Sigmoid colon (tissue), 3 donors: ENCODE measurements at regions not wholly inside any gene's neighbourhood (a gene's known extent, or its start where the extent isn't known, plus 50 kb on each side); places are given as distances from the start of the nearest gene placed in this dataset.

Source experiments
- POLR2A ChIP-seq, 2 donors: fragments of 450-650 bp; IDR thresholded peaks; one replicate each; pipeline ENCODE4 v1.6.1; 2016; ENCODE audit warnings: antibody characterized with exemption in 2 of 2, mild to moderate bottlenecking in 2 of 2, moderate library complexity in 2 of 2
- TF ChIP-seq, protein P1 (sequence below), 4 experiments: fragments of 450-650 bp in 3 of 4; fragments of 200-600 bp in 1 of 4; IDR thresholded peaks; one replicate each; pipeline ENCODE4 v1.5.1; 2016 to 2019; ENCODE audit warnings: antibody characterized with exemption in 4 of 4, mild to moderate bottlenecking in 3 of 4, moderate library complexity in 2 of 4

DNA sequence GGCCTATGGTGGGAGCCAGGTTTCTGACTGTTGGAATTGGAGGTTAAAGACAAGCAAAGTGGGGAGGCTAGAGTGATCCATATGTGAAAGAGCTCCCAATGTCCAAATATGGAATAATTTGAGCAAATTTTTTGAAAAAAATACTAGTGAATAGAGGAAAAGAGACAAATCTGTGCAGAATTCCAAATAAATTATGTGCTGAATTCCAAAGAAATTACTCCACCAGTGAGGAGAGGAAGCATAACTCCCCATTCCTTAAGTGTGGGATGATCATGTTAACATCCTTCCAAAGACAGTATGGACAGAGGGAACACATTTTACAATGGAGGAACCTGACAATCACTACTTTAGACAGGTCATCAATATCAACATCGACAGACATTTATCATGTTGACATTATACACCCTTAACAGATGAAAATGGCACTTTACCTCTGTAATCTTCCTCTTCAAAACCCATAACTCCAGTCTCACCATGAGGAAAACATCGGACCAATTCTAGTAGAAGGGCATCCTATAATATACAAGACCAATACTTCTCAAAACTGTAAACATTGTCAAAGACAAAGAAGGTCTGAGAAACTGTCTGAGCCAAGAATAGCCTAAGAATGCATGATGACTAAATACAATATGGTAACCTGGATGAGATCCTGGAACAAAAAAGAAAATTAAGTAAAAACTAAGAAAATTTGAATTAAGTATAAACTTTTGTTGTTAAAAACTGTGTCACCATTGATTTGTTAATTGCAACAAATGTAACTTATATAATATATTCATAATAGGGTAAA lies 71.5 kb upstream of the RGS4 start:
- TF ChIP-seq, protein P1, sequence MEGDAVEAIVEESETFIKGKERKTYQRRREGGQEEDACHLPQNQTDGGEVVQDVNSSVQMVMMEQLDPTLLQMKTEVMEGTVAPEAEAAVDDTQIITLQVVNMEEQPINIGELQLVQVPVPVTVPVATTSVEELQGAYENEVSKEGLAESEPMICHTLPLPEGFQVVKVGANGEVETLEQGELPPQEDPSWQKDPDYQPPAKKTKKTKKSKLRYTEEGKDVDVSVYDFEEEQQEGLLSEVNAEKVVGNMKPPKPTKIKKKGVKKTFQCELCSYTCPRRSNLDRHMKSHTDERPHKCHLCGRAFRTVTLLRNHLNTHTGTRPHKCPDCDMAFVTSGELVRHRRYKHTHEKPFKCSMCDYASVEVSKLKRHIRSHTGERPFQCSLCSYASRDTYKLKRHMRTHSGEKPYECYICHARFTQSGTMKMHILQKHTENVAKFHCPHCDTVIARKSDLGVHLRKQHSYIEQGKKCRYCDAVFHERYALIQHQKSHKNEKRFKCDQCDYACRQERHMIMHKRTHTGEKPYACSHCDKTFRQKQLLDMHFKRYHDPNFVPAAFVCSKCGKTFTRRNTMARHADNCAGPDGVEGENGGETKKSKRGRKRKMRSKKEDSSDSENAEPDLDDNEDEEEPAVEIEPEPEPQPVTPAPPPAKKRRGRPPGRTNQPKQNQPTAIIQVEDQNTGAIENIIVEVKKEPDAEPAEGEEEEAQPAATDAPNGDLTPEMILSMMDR (IDR thresholded peaks at IDR 0.05), result no peak
- no peak for TF ChIP-seq POLR2A (IDR thresholded peaks at IDR 0.05)
